Retinal pigment epithelial cell (primary cell): ENCODE measurements at regions not wholly inside any gene's neighbourhood (a gene's known extent, or its start where the extent isn't known, plus 50 kb on each side); places are given as distances from the start of the nearest gene placed in this dataset.
"Not testable (repeated sequence)": the region's sequence is repeated elsewhere in the genome, so short reads cannot be mapped to it uniquely, and the experiment has no call there.

ENCODE experiments used
- DNase-seq: peaks from one replicate; pipeline ENCODE4 v3.0.0-alpha.2; 2010; ENCODE audit warnings: low read depth
- H3K4me3 ChIP-seq: 2 replicates; pipeline ENCODE4 v1.5.1; 2011; ENCODE audit warnings: mild to moderate bottlenecking, low read length, control low read depth, moderate library complexity
- TF ChIP-seq, protein P1 (sequence below): conservative IDR thresholded peaks from 2 replicates; pipeline ENCODE4 v1.5.1; 2011; ENCODE audit warnings: low read depth, low read length, control low read depth, inconsistent platforms

GRCh38 chr17:53765609-53766008 lies 57.1 kb upstream of the KIF2B start:
- TF ChIP-seq, protein P1, sequence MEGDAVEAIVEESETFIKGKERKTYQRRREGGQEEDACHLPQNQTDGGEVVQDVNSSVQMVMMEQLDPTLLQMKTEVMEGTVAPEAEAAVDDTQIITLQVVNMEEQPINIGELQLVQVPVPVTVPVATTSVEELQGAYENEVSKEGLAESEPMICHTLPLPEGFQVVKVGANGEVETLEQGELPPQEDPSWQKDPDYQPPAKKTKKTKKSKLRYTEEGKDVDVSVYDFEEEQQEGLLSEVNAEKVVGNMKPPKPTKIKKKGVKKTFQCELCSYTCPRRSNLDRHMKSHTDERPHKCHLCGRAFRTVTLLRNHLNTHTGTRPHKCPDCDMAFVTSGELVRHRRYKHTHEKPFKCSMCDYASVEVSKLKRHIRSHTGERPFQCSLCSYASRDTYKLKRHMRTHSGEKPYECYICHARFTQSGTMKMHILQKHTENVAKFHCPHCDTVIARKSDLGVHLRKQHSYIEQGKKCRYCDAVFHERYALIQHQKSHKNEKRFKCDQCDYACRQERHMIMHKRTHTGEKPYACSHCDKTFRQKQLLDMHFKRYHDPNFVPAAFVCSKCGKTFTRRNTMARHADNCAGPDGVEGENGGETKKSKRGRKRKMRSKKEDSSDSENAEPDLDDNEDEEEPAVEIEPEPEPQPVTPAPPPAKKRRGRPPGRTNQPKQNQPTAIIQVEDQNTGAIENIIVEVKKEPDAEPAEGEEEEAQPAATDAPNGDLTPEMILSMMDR = no peak
- H3K4me3 ChIP-seq = no peak overlapping the region
- no peak for DNase-seq

DNA sequence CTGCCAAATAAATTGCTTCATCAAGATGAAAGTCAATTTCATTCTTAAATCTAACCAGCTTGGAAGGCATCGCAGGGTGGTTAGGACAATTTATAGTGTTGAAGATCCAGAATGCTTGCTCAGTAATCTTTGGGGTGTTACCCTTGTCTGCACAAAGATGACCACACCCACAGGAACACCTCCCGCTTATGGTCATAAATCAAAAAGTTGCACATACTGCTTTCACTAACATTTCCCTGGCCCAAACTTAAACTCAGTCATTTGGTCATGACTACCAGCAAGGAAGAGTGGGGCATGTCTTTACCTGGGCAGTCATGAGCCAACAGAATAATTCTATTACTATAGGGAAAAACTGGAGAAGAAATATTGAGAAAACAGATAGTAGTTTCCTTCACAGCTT lies 57.6 kb upstream of the KIF2B start:
- TF ChIP-seq, protein P1 = no peak
- H3K4me3 ChIP-seq = no peak overlapping the region
- no peak for DNase-seq

GRCh38 chr17:53757559-53757958 lies 65.2 kb upstream of the KIF2B start:
- H3K4me3 ChIP-seq = no peak overlapping the region
- no peak for DNase-seq
- TF ChIP-seq, protein P1 = no peak

- DNase-seq, H3K4me3 ChIP-seq: not testable (repeated sequence)
These were observed 65.6 kb upstream of the KIF2B start for GRCh38 chr17:53757116-53757515.

DNA sequence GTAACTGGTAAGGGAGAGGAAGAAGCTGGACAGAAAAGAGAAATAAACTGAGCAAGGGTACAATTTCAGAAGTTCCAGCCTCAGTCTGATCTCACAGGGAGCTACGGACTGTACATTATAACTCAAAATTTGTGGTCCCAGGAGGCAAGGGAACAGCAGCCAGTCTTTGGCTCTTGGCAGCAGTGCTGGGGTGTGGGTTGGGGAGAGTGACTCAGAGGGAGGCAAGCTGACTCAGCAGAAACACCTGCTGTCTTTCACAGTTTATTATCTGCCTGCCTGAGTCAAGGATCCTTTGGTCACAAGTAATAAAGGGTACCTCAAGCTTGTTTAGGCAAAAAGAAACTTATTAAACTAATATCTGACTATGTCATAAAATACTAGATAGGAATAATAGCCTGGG lies 73.5 kb upstream of the KIF2B start:
- no peak for DNase-seq
- TF ChIP-seq, protein P1 = no peak
- no peak overlapping the region for H3K4me3 ChIP-seq

- not testable (repeated sequence) for H3K4me3 ChIP-seq, DNase-seq
These were observed 74.4 kb upstream of the KIF2B start for GRCh38 chr17:53748159-53748820.

DNA sequence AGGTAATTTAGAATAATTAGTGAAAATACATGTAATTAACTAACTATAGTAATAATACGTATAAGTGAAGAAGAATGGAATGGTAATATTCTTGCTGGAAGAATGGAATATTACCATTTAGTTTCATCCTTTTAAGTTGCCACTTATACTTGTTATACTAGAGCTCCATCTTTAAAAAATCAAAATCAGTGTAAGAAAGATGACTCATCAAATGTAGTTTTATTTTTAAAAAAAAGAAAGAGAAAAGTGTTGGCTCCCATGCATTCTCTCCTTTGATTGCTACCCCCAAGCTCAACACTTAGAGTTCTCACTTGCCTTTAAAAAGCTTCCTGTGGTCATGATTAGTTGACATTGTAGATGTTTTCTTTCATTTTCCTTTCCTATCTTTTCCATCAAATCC lies 82.4 kb upstream of the KIF2B start:
- H3K4me3 ChIP-seq = no peak overlapping the region
- TF ChIP-seq, protein P1 = no peak
- no peak for DNase-seq

- DNase-seq = no peak
- TF ChIP-seq, protein P1 = no peak
- H3K4me3 ChIP-seq = no peak overlapping the region
These were observed 86.0 kb upstream of the KIF2B start for GRCh38 chr17:53736516-53737240.
